ENCODE measurements at regions not wholly inside any gene's neighbourhood (a gene's known extent, or its start where the extent isn't known, plus 50 kb on each side); places are given as distances from the start of the nearest gene placed in this dataset.

GRCh38 chr5:52692606-52693005 is 95.1 kb upstream of the ITGA1 start:
- TF ChIP-seq CTCF (IDR thresholded peaks at IDR 0.05; ENCODE audit: poor library complexity, severe bottlenecking) (no peak), MXI1 (conservative IDR thresholded peaks at IDR 0.05; ENCODE audit: poor library complexity, severe bottlenecking) (no peak), SMC3 (conservative IDR thresholded peaks at IDR 0.05; ENCODE audit: poor library complexity) (no peak), EZH2 (IDR thresholded peaks at IDR 0.05; ENCODE audit: borderline replicate concordance, insufficient read depth, low read length, poor library complexity, severe bottlenecking) (no peak)
